HepG2 (cell line): ENCODE measurements at regions not wholly inside any gene's neighbourhood (a gene's known extent, or its start where the extent isn't known, plus 50 kb on each side); places are given as distances from the start of the nearest gene placed in this dataset.

ENCODE experiments used
- AGO2 ChIP-seq: fragments of 200-400 bp; formaldehyde crosslinking; optimal IDR thresholded peaks from 2 replicates; pipeline ENCODE3; 2017; ENCODE audit warnings: mild to moderate bottlenecking, low read depth, low read length, moderate library complexity
- CHD4 ChIP-seq: fragments of 200-600 bp; sonication (generic); IDR thresholded peaks from 2 replicates; pipeline ENCODE4 v1.7.0; 2017; ENCODE audit warnings: mild to moderate bottlenecking, low read length, borderline replicate concordance
- ETV5 ChIP-seq: IDR thresholded peaks from 2 replicates; pipeline ENCODE4 v1.6.1; 2018; ENCODE audit warnings: missing biosample characterization, missing genetic modification reagents, inconsistent platforms, borderline replicate concordance
- FOXK1 ChIP-seq: sonication (generic); formaldehyde crosslinking; IDR thresholded peaks from 2 replicates; pipeline ENCODE4 v1.4.0; 2020; ENCODE audit warnings: low read depth, missing genetic modification reagents, borderline replicate concordance
- GATAD2A ChIP-seq: IDR thresholded peaks from 2 replicates; pipeline ENCODE4 v1.6.1; 2016
- GPBP1L1 ChIP-seq: sonication (generic); formaldehyde crosslinking; IDR thresholded peaks from 2 replicates; pipeline ENCODE4 v1.5.0; 2020; ENCODE audit warnings: mild to moderate bottlenecking, missing genetic modification reagents
- JUND ChIP-seq: sonication (generic); formaldehyde crosslinking; IDR thresholded peaks from 2 replicates; pipeline ENCODE4 v1.8.0; 2022; ENCODE audit warnings: mild to moderate bottlenecking, missing genetic modification reagents
- KDM5B ChIP-seq: sonication (generic); formaldehyde crosslinking; IDR thresholded peaks from 2 replicates; pipeline ENCODE4 v1.4.0; 2020; ENCODE audit warnings: missing genetic modification reagents, mild to moderate bottlenecking, borderline replicate concordance
- KMT2A ChIP-seq: sonication (generic); formaldehyde crosslinking; IDR thresholded peaks from 2 replicates; pipeline ENCODE4 v1.4.0; 2020; ENCODE audit warnings: missing genetic modification reagents
- MTERF4 ChIP-seq: sonication (generic); formaldehyde crosslinking; IDR thresholded peaks from 2 replicates; pipeline ENCODE4 v1.8.0; 2023; ENCODE audit warnings: mild to moderate bottlenecking, missing genetic modification reagents
- NR2C2 ChIP-seq: sonication (generic); formaldehyde crosslinking; IDR thresholded peaks from 2 replicates; pipeline ENCODE4 v1.4.0; 2020; ENCODE audit warnings: missing genetic modification reagents, mild to moderate bottlenecking, moderate library complexity, borderline replicate concordance
- PAXIP1 ChIP-seq: sonication (generic); formaldehyde crosslinking; conservative IDR thresholded peaks from 2 replicates; pipeline ENCODE4 v1.4.0; 2020; ENCODE audit warnings: mild to moderate bottlenecking, missing genetic modification reagents, moderate library complexity
- PCBP1 ChIP-seq: fragments of 200-400 bp; formaldehyde crosslinking; IDR thresholded peaks from 2 replicates; pipeline ENCODE4 v1.6.1; 2017; ENCODE audit warnings: mild to moderate bottlenecking, low read depth, low read length, borderline replicate concordance
- PITX1 ChIP-seq: sonication (generic); formaldehyde crosslinking; IDR thresholded peaks from 2 replicates; pipeline ENCODE4 v1.5.1; 2020; ENCODE audit warnings: mild to moderate bottlenecking, missing genetic modification reagents
- POLR2A ChIP-seq, 2 experiments: IDR thresholded peaks; 2 replicates each; pipeline ENCODE4 v1.6.1; 2011; ENCODE audit warnings: low read depth in 2 of 2, low read length in 2 of 2, mild to moderate bottlenecking in 1 of 2, moderate library complexity in 1 of 2; ENCODE audit not compliant: insufficient read depth in 1 of 2
- RARA ChIP-seq: IDR thresholded peaks from 2 replicates; pipeline ENCODE4 v1.6.1; 2016; ENCODE audit warnings: missing genetic modification reagents, missing compliant biosample characterization
- RCOR2 ChIP-seq: IDR thresholded peaks from 2 replicates; pipeline ENCODE4 v1.6.1; 2016; ENCODE audit warnings: missing biosample characterization, missing genetic modification reagents
- SAFB2 ChIP-seq: sonication (generic); formaldehyde crosslinking; IDR thresholded peaks from 2 replicates; pipeline ENCODE4 v1.5.1; 2020; ENCODE audit warnings: missing genetic modification reagents, low read depth, mild to moderate bottlenecking, borderline replicate concordance
- THRA ChIP-seq: sonication (generic); formaldehyde crosslinking; IDR thresholded peaks from 2 replicates; pipeline ENCODE4 v1.4.0; 2020; ENCODE audit warnings: missing genetic modification reagents, borderline replicate concordance
- TSC22D2 ChIP-seq: sonication (generic); formaldehyde crosslinking; IDR thresholded peaks from 2 replicates; pipeline ENCODE4 v1.5.1; 2020; ENCODE audit warnings: missing genetic modification reagents, mild to moderate bottlenecking, borderline replicate concordance
- ZFP82 ChIP-seq: sonication (generic); formaldehyde crosslinking; IDR thresholded peaks from 2 replicates; pipeline ENCODE4 v1.5.1; 2020; ENCODE audit warnings: mild to moderate bottlenecking, missing genetic modification reagents, borderline replicate concordance
- ZNF207 ChIP-seq: fragments of 450-650 bp; IDR thresholded peaks from 2 replicates; pipeline ENCODE4 v1.6.1; 2016; ENCODE audit warnings: antibody characterized with exemption, borderline replicate concordance
- ZNF30 ChIP-seq: sonication (generic); formaldehyde crosslinking; IDR thresholded peaks from 2 replicates; pipeline ENCODE4 v1.5.0; 2020; ENCODE audit warnings: mild to moderate bottlenecking, missing genetic modification reagents

- TF ChIP-seq PCBP1: no peak
- TF ChIP-seq JUND (CRISPR knock-in tag): no peak
- no peak for TF ChIP-seq PITX1 (CRISPR knock-in tag)
- TF ChIP-seq TSC22D2 (CRISPR knock-in tag): no peak
- 0 out of 2 replicates have a peak, but pooled peaks have one; percentile 21 for TF ChIP-seq PAXIP1 (CRISPR knock-in tag)
- no peak for TF ChIP-seq ZFP82 (CRISPR knock-in tag)
- no peak for TF ChIP-seq SAFB2 (CRISPR knock-in tag)
- TF ChIP-seq CHD4: no peak
- TF ChIP-seq KMT2A (CRISPR knock-in tag): no peak
- TF ChIP-seq FOXK1 (CRISPR knock-in tag): no peak
- TF ChIP-seq POLR2A (IDR thresholded peaks at IDR 0.05; ENCODE audit: insufficient read depth in 1 of 2, low read depth in 2 of 2, low read length in 2 of 2): no peak
- TF ChIP-seq KDM5B (CRISPR knock-in tag): no peak
- TF ChIP-seq NR2C2 (CRISPR knock-in tag): no peak
- peak; percentile 69 for TF ChIP-seq RARA (CRISPR knock-in tag)
- TF ChIP-seq ETV5: no peak
- no peak for TF ChIP-seq MTERF4 (CRISPR knock-in tag)
- peak; percentile 71; the same call in 1 of the 2 replicates for TF ChIP-seq THRA (CRISPR knock-in tag)
- no peak for TF ChIP-seq ZNF30
- no peak for TF ChIP-seq GPBP1L1 (CRISPR knock-in tag)
- TF ChIP-seq AGO2: no peak
- no peak for TF ChIP-seq ZNF207
- no peak for TF ChIP-seq RCOR2 (CRISPR knock-in tag)
- 0 out of 2 replicates have a peak, but pooled peaks have one; percentile 11 for TF ChIP-seq GATAD2A (CRISPR knock-in tag)
Measured at GRCh38 chr2:15733867-15734673, 142.4 kb downstream of the DDX1 start (continued).
